GM18505 (cell line): ENCODE measurements at regions not wholly inside any gene's neighbourhood (a gene's known extent, or its start where the extent isn't known, plus 50 kb on each side); places are given as distances from the start of the nearest gene placed in this dataset.

ENCODE experiments used
- ATAC-seq: cut with Tn5 transposase; IDR thresholded peaks from one replicate; pipeline ENCODE4 v1.9.1; 2021; ENCODE audit not compliant: unreplicated experiment
- POLR2A ChIP-seq: IDR thresholded peaks from 4 replicates; pipeline ENCODE4 v1.6.1; 2011; ENCODE audit warnings: borderline replicate concordance; ENCODE audit not compliant: insufficient read depth, insufficient read length; ENCODE audit errors: extremely low read depth

GRCh38 chr13:55437162-55437561 lies 1703.6 kb upstream of the PRR20A start:
- no peak for ATAC-seq
- TF ChIP-seq POLR2A, result no peak

GRCh38 chr13:55439450-55439849 lies 1701.3 kb upstream of the PRR20A start:
- ATAC-seq, result no peak
- no peak for TF ChIP-seq POLR2A

GRCh38 chr13:55440465-55441085 lies 1700.1 kb upstream of the PRR20A start:
- no peak for ATAC-seq

GRCh38 chr13:55464222-55464621 lies 1676.5 kb upstream of the PRR20A start:
- TF ChIP-seq POLR2A, result no peak
- no peak for ATAC-seq

More at GRCh38 chr13:55440465-55441085, 1700.1 kb upstream of the PRR20A start:
- no peak for TF ChIP-seq POLR2A

- TF ChIP-seq POLR2A, result no peak
- ATAC-seq, result no peak
Observed at GRCh38 chr13:55467476-55467875, 1673.2 kb upstream of the PRR20A start.

GRCh38 chr13:55483626-55484158 lies 1657.0 kb upstream of the PRR20A start:
- no peak for ATAC-seq
- TF ChIP-seq POLR2A, result no peak

- no peak for TF ChIP-seq POLR2A
- no peak for ATAC-seq
Observed at GRCh38 chr13:55493297-55493696, 1647.4 kb upstream of the PRR20A start.

- TF ChIP-seq POLR2A, result no peak
- ATAC-seq, result no peak
Observed at GRCh38 chr13:55497486-55497885, 1643.2 kb upstream of the PRR20A start.

- no peak for TF ChIP-seq POLR2A
- no peak for ATAC-seq
Observed at GRCh38 chr13:55500694-55501093, 1640.0 kb upstream of the PRR20A start.

- no peak for ATAC-seq
- TF ChIP-seq POLR2A, result no peak
Observed at GRCh38 chr13:55516610-55517009, 1624.1 kb upstream of the PRR20A start.

GRCh38 chr13:55517312-55517711 lies 1623.4 kb upstream of the PRR20A start:
- ATAC-seq, result no peak
- no peak for TF ChIP-seq POLR2A

- no peak for ATAC-seq
- TF ChIP-seq POLR2A, result no peak
Observed at GRCh38 chr13:55528434-55528833, 1612.3 kb upstream of the PRR20A start.

- TF ChIP-seq POLR2A, result no peak
- ATAC-seq, result no peak
Observed at GRCh38 chr13:55534306-55534705, 1606.4 kb upstream of the PRR20A start.

- no peak for TF ChIP-seq POLR2A
Observed at GRCh38 chr13:55538424-55538823, 1602.3 kb upstream of the PRR20A start.

More at GRCh38 chr13:55538424-55538823, 1602.3 kb upstream of the PRR20A start:
- ATAC-seq, result no peak
